Coronary artery (tissue), 2 donors: ENCODE measurements at regions not wholly inside any gene's neighbourhood (a gene's known extent, or its start where the extent isn't known, plus 50 kb on each side); places are given as distances from the start of the nearest gene placed in this dataset.

Experiments
- DNase-seq: peaks from one replicate; pipeline ENCODE4 v3.0.0-alpha.2; 2017; ENCODE audit warnings: low spot score
- H3K27ac ChIP-seq, 2 donors: fragments of 200-600 bp; sonication (generic); one replicate each; pipeline ENCODE4 v1.5.1; 2016 to 2019
- H3K4me3 ChIP-seq: fragments of 200-600 bp; sonication (generic); 2 replicates; pipeline ENCODE4 v1.5.1; 2016; ENCODE audit warnings: mild to moderate bottlenecking, moderate library complexity
- TF ChIP-seq, protein P1 (sequence below): fragments of 200-600 bp; sonication (generic); IDR thresholded peaks from one replicate; pipeline ENCODE4 v1.5.1; 2019; ENCODE audit warnings: antibody characterized with exemption

GRCh38 chr18:66764230-66764629, 160.3 kb upstream of the CDH19 start:
- H3K27ac ChIP-seq = no peak overlapping the region
- TF ChIP-seq, protein P1, sequence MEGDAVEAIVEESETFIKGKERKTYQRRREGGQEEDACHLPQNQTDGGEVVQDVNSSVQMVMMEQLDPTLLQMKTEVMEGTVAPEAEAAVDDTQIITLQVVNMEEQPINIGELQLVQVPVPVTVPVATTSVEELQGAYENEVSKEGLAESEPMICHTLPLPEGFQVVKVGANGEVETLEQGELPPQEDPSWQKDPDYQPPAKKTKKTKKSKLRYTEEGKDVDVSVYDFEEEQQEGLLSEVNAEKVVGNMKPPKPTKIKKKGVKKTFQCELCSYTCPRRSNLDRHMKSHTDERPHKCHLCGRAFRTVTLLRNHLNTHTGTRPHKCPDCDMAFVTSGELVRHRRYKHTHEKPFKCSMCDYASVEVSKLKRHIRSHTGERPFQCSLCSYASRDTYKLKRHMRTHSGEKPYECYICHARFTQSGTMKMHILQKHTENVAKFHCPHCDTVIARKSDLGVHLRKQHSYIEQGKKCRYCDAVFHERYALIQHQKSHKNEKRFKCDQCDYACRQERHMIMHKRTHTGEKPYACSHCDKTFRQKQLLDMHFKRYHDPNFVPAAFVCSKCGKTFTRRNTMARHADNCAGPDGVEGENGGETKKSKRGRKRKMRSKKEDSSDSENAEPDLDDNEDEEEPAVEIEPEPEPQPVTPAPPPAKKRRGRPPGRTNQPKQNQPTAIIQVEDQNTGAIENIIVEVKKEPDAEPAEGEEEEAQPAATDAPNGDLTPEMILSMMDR = no peak
- H3K4me3 ChIP-seq = no peak overlapping the region
- no peak for DNase-seq

- TF ChIP-seq, protein P1 = no peak
- DNase-seq = no peak
- Histone ChIP-seq H3K27ac (no peak overlapping the region), H3K4me3 (no peak overlapping the region)
Observed at GRCh38 chr18:66761166-66761565, 157.3 kb upstream of the CDH19 start.

DNA sequence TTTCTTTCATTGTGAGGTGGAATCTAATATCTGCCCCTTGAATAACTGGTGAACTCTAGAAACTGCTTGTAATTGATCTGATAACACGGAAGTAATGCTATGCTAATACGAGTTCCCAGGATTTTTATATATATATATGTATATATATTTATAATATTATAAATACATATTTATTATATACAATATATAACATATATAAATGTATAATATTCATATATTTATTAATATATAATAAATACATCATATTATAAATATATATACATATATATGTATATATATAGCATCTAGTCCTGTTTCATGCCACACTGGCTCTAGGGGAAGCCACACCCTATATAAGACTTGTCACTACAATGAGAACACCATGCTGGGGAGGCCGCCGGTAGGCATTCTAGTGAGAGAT, 156.7 kb upstream of the CDH19 start:
- Histone ChIP-seq H3K27ac (no peak overlapping the region), H3K4me3 (no peak overlapping the region)
- TF ChIP-seq, protein P1 = no peak
- no peak for DNase-seq

DNA sequence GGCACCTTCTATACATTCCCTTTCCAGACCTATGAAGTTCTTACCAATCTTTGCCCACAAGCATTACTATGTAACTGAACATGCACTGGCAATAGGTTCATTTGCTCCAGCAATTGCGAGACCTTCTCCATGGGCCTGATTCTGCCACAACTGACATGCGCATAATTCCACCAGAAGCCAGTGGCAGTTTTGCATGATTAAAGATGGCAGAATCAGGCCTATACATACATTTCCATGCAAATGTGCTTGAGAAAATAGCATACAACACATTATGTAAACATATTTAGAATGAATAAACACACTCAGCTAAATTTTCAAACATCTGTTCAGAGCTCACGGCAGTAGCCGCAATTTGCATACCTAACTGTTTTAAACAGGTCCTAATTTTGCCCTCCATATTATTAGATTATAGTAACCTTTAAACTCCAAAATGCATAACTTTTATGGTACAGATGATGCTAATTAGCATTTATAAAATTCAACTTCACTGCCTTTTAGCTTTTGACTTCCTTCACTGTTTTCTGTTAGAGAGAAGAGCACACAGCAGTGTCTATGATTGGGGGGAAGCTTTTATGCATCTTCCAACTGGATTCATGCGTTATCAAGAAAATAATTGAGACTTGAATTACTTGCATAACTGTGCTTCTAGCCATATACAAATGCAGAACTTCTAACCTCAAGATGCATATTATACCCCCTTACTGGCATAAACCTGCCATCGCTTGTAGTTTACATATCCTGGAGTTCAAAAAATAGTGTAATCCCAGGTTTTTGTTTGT, 155.3 kb upstream of the CDH19 start:
- TF ChIP-seq, protein P1 = no peak
- no peak overlapping the region for H3K27ac ChIP-seq
- no peak overlapping the region for H3K4me3 ChIP-seq
- DNase-seq = no peak

- Histone ChIP-seq H3K27ac (no peak overlapping the region), H3K4me3 (no peak overlapping the region)
- TF ChIP-seq, protein P1 = no peak
- DNase-seq = no peak
Observed at GRCh38 chr18:66757946-66758345, 154.1 kb upstream of the CDH19 start.

DNA sequence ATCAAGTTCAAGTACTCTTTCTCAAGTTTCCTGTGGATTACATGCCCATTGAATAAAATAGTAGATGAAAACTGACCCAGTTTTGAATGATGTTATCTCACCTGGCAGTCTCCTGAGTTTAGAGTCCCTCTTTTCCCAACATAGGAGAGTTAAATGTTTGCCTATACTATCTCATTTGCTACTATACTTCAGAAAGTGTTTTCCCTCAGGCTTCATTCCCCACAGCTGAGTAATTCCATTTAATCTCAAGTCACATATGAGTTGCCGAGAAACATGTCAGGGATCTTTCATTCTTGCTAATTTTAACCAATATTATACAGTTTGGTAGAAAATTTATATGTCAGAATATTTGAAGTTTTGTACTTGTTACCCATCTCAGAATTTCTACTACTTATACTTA, 150.4 kb upstream of the CDH19 start:
- no peak overlapping the region for H3K4me3 ChIP-seq
- TF ChIP-seq, protein P1 = no peak
- H3K27ac ChIP-seq = no peak overlapping the region
- DNase-seq = no peak

DNA sequence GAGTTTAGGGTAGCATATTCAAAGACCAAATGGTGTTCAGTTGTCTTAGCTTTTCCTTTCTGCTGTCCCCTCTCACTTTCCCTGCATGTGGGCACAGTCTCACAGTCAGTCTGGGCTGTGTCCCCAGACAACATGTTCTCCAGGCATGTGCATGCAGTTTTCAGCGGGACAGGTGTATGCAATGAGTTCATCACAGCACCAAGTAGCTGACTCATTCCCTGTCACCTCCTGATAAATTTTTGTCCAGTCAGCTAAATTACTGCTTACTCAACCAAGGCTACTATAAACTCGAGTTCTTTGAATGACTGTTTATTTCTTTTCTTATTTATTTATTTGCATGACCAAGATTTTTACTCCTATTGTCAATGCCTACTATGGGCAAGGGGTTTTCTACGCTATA, 148.8 kb upstream of the CDH19 start:
- Histone ChIP-seq H3K27ac (no peak overlapping the region), H3K4me3 (no peak overlapping the region)
- TF ChIP-seq, protein P1 = no peak
- DNase-seq = no peak
